Tibial nerve (tissue), 4 donors: ENCODE measurements at regions not wholly inside any gene's neighbourhood (a gene's known extent, or its start where the extent isn't known, plus 50 kb on each side); places are given as distances from the start of the nearest gene placed in this dataset.

Source experiments
- EP300 ChIP-seq, 2 donors: sonication (generic); formaldehyde crosslinking; IDR thresholded peaks; one replicate each; pipeline ENCODE4 v1.6.1; 2017; ENCODE audit warnings: antibody characterized with exemption in 2 of 2, mild to moderate bottlenecking in 1 of 2
- POLR2A ChIP-seq, 2 donors: fragments of 450-650 bp; IDR thresholded peaks; one replicate each; pipeline ENCODE4 v1.6.1; 2017; ENCODE audit warnings: antibody characterized with exemption in 2 of 2, mild to moderate bottlenecking in 2 of 2, moderate library complexity in 2 of 2
- TF ChIP-seq, protein P1 (sequence below), 5 experiments: fragments of 200-600 bp in 3 of 5; fragments of 450-650 bp in 2 of 5; sonication (generic) in 3 of 5; IDR thresholded peaks; one replicate each; pipeline ENCODE4 v1.5.1; 2016 to 2019; ENCODE audit warnings: antibody characterized with exemption in 5 of 5, mild to moderate bottlenecking in 3 of 5, moderate library complexity in 2 of 5

GRCh38 chr9:30524311-30524710 is 1860.1 kb upstream of the ACO1 start:
- TF ChIP-seq EP300 (IDR thresholded peaks at IDR 0.05) (no peak), POLR2A (IDR thresholded peaks at IDR 0.05) (no peak)
- TF ChIP-seq, protein P1, sequence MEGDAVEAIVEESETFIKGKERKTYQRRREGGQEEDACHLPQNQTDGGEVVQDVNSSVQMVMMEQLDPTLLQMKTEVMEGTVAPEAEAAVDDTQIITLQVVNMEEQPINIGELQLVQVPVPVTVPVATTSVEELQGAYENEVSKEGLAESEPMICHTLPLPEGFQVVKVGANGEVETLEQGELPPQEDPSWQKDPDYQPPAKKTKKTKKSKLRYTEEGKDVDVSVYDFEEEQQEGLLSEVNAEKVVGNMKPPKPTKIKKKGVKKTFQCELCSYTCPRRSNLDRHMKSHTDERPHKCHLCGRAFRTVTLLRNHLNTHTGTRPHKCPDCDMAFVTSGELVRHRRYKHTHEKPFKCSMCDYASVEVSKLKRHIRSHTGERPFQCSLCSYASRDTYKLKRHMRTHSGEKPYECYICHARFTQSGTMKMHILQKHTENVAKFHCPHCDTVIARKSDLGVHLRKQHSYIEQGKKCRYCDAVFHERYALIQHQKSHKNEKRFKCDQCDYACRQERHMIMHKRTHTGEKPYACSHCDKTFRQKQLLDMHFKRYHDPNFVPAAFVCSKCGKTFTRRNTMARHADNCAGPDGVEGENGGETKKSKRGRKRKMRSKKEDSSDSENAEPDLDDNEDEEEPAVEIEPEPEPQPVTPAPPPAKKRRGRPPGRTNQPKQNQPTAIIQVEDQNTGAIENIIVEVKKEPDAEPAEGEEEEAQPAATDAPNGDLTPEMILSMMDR (IDR thresholded peaks at IDR 0.05), result no peak
